ENCODE measurements at regions not wholly inside any gene's neighbourhood (a gene's known extent, or its start where the extent isn't known, plus 50 kb on each side); places are given as distances from the start of the nearest gene placed in this dataset.
A peak's percentile ranks its signal among the peaks of the same experiment; 100 is the strongest.

DNA sequence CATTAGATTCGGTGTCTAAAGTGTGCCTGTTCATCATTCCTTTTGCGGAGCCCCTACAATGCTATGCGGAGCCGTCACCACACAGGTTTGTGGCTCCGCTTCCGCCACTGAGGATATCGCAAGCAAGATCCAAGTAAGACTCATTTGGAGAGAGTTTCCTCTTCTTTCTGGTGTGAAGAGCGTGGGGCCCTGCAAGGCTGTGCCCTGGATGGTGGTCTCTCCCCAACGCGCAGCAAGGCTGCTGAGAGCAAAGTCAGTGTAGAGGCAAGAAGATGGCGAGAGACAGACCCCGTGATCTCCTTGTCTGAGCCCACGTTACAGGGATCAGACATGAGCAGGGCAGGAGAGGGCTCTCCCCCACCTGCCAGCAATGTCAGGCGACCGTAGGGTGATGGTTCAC is 96.3 kb upstream of the AFDN start:
- Histone ChIP-seq H3K36me3 (no peaks in the 10 kb centered on the region), H3K27ac (no peak overlapping the region), H3K4me1 (peaks cover 5 to 9% of the 10 kb centered on the region in 2 donors), H3K4me3 (no peak overlapping the region), H3K27me3 (no peaks in the 10 kb centered on the region), H3K9me3 (no peaks in the 10 kb centered on the region)
- intact Hi-C loops (cut with DNase I), result no loop called here
- DNase-seq (no peak), ATAC-seq (no peak)
- TF ChIP-seq CTCF (IDR thresholded peaks at IDR 0.05), result no peak

DNA sequence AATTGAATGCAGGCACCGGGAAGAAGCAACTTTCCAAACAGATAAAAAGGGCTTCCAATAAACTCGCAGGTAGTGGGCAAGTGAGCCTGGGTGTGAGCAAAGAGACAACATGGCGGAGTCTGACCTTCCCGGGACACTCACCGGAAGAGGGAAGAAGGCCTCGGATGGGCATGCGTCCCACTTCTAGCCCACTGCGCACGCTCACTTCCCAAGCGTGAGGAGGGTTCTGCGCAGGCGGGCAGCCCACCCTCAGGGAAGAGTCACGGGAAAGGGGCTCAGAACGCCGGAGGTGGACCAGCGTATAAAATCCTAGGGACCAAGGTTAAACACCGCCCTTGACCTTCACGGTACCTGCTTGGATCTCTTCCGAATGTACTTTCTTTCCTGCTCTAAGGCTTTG is 95.5 kb upstream of the AFDN start:
- Histone ChIP-seq H3K27me3 (no peaks in the 10 kb centered on the region), H3K36me3 (no peaks in the 10 kb centered on the region), H3K27ac (no peak overlapping the region), H3K9me3 (no peaks in the 10 kb centered on the region), H3K4me3 (no peak overlapping the region), H3K4me1 (peaks cover 5 to 9% of the 10 kb centered on the region in 2 donors)
- ATAC-seq, result no peak
- TF ChIP-seq CTCF (IDR thresholded peaks at IDR 0.05), result no peak
- DNase-seq, result no peak
- intact Hi-C loops (cut with DNase I), result no loop called here

DNA sequence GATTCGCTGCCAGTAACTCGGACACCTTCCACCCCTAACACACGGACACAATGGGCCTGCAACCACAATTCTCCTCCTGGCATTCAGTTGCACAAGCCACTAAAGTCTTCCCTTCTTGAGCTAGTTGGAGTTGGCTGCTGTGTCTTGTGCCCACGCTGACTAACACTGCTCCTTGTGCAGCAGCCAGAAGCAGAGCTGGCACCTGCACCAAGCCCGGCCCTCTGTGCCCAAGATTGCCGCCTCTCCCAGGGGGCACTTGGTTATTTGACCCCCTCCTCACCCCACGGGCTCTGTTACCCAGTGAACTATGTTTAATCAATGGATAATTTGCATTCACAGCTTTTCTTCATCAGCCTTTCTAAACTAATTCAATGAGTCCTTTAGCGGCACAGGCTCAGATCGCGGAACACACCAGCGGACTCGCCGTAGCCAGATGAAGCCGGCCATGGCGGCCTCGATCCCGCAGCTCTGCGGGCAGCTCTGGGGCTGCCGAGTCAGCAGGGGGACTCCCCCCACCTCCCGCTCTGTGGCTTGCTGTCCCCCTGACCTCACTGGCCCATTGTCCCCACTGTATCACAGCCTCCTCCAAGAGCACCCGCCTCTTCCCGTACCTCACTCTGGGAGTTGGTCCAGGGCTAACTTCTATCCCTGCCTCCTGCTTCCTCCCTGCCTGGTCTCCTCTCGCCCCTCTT is 94.8 kb upstream of the AFDN start:
- ATAC-seq (no peak), DNase-seq (no peak)
- Histone ChIP-seq H3K36me3 (no peaks in the 10 kb centered on the region), H3K27me3 (no peaks in the 10 kb centered on the region), H3K9me3 (no peaks in the 10 kb centered on the region), H3K4me1 (peaks cover 5 to 9% of the 10 kb centered on the region in 2 donors), H3K27ac (no peak overlapping the region), H3K4me3 (no peak overlapping the region)
- intact Hi-C loops (cut with DNase I), result no loop called here
- TF ChIP-seq CTCF (IDR thresholded peaks at IDR 0.05), result no peak

DNA sequence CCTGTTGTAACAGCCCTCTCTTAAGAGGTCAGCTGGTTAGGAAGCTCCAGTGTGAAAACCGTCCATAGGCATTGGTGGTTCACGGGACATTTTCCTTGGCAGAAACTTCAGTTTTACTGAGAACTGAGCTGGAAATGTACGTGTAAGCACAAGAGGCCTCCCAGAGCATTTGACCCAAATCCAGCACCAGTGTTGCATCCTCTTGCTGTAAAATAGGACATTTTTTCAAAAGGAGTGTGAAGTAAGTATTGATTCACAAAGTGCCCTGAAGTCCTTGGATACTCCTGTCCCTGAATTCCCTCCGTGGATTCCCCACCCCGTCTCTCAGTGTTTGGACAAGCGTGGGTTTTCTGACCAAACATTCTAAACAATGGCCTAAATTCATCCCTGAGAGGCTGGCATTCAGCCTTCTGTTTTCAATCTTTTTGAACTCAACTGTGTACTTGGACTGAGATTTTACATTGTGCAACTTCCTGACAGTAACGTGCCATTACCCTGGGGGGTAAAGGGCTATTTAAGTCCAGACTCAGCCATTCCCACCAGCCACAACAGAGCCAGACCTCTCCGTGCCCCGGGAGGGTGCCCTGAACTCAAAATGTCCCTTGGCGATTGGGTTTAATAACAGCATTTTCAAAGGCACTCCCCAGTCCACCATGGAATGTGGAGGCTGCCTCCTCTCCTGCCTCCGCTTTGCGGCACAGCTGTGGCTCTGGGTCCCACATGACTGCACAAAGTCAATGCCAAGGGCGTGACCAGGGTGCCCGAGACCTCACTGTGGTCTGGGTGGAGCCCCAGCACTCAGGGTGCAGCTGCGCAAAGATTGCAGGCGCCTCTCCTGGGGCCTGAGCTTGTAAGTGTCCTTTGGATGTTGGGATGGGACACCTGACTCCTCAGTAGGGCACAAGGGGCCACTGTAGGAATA is 92.7 kb upstream of the AFDN start:
- TF ChIP-seq CTCF (IDR thresholded peaks at IDR 0.05), result no peak
- Histone ChIP-seq H3K27ac (no peak overlapping the region), H3K27me3 (no peaks in the 10 kb centered on the region), H3K36me3 (no peaks in the 10 kb centered on the region), H3K4me3 (no peak overlapping the region), H3K9me3 (no peaks in the 10 kb centered on the region), H3K4me1 (peaks cover 5 to 9% of the 10 kb centered on the region in 2 donors)
- intact Hi-C loops (cut with DNase I), result no loop called here
- ATAC-seq (peak; percentile 62), DNase-seq (peak in 2 of 4 donors; percentile 83 to 87)

DNA sequence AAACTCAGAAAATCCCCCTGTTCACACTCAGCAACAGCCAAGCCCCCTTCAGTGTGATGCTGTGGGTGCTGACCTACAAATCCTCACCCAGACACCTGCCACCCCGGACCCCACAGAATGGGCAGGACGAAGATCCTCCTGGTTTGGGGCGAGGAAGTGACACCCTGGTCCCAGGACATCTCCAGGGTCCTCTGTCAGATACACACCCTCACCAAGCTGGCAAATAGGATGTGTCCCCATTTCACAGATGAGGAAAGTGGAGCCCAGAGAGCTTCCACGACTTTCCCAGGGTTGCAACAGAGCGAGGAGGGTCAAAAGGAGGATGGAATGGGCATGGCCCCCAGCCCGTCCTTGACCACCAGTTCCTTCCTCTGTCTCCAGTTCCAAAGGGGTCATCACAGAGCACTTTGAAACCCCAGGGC is 92.0 kb upstream of the AFDN start:
- H3K27ac ChIP-seq, result no peak overlapping the region
- no peak overlapping the region for H3K4me3 ChIP-seq
- H3K36me3 ChIP-seq, result no peaks in the 10 kb centered on the region
- DNase-seq (no peak), ATAC-seq (no peak)
- no peaks in the 10 kb centered on the region for H3K9me3 ChIP-seq
- peaks cover 5 to 9% of the 10 kb centered on the region in 2 donors for H3K4me1 ChIP-seq
- no peak for TF ChIP-seq CTCF (IDR thresholded peaks at IDR 0.05)
- no peaks in the 10 kb centered on the region for H3K27me3 ChIP-seq
- intact Hi-C loops (cut with DNase I), result no loop called here

All from left lung (tissue), 4 donors.